ENCODE measurements at regions not wholly inside any gene's neighbourhood (a gene's known extent, or its start where the extent isn't known, plus 50 kb on each side); places are given as distances from the start of the nearest gene placed in this dataset.

DNA sequence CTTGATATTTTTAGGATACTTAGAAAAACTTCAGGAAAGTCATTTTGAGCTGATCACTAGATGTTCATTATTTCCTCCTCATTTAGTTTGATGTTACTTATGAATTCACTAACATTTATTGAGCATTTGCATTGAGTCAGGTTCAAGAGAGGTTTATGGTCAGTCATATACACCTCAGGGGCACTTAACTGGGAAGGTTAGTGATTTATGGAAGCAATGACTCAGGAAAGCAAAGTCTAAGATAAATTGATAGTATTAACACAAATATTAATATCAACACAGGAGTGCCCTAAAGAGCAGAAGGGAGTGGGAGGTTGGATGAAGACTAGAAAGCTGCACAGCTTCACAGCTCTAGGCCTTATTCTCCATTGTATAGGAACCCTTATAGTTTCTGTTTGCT lies 177.0 kb upstream of the TNFAIP3 start:
- Histone ChIP-seq H3K27ac (replicated peaks) (no peak overlapping the region), H3K27me3 (ENCODE audit: insufficient read depth, poor library complexity, severe bottlenecking) (no peaks in the 10 kb centered on the region), H3K4me3 (replicated peaks; ENCODE audit: insufficient read depth, low read length) (no peak overlapping the region)
- TF ChIP-seq SPI1 (IDR thresholded peaks at IDR 0.05; ENCODE audit: borderline replicate concordance, low read depth) (no peak), GABPA (IDR thresholded peaks at IDR 0.05; ENCODE audit: low read depth) (no peak), POLR2AphosphoS5 (IDR thresholded peaks at IDR 0.05; ENCODE audit: low read depth) (no peak)
- TF ChIP-seq, protein P1, sequence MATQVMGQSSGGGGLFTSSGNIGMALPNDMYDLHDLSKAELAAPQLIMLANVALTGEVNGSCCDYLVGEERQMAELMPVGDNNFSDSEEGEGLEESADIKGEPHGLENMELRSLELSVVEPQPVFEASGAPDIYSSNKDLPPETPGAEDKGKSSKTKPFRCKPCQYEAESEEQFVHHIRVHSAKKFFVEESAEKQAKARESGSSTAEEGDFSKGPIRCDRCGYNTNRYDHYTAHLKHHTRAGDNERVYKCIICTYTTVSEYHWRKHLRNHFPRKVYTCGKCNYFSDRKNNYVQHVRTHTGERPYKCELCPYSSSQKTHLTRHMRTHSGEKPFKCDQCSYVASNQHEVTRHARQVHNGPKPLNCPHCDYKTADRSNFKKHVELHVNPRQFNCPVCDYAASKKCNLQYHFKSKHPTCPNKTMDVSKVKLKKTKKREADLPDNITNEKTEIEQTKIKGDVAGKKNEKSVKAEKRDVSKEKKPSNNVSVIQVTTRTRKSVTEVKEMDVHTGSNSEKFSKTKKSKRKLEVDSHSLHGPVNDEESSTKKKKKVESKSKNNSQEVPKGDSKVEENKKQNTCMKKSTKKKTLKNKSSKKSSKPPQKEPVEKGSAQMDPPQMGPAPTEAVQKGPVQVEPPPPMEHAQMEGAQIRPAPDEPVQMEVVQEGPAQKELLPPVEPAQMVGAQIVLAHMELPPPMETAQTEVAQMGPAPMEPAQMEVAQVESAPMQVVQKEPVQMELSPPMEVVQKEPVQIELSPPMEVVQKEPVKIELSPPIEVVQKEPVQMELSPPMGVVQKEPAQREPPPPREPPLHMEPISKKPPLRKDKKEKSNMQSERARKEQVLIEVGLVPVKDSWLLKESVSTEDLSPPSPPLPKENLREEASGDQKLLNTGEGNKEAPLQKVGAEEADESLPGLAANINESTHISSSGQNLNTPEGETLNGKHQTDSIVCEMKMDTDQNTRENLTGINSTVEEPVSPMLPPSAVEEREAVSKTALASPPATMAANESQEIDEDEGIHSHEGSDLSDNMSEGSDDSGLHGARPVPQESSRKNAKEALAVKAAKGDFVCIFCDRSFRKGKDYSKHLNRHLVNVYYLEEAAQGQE (IDR thresholded peaks at IDR 0.05; ENCODE audit: insufficient replicate concordance, low read depth): no peak
- TF ChIP-seq, protein P2, sequence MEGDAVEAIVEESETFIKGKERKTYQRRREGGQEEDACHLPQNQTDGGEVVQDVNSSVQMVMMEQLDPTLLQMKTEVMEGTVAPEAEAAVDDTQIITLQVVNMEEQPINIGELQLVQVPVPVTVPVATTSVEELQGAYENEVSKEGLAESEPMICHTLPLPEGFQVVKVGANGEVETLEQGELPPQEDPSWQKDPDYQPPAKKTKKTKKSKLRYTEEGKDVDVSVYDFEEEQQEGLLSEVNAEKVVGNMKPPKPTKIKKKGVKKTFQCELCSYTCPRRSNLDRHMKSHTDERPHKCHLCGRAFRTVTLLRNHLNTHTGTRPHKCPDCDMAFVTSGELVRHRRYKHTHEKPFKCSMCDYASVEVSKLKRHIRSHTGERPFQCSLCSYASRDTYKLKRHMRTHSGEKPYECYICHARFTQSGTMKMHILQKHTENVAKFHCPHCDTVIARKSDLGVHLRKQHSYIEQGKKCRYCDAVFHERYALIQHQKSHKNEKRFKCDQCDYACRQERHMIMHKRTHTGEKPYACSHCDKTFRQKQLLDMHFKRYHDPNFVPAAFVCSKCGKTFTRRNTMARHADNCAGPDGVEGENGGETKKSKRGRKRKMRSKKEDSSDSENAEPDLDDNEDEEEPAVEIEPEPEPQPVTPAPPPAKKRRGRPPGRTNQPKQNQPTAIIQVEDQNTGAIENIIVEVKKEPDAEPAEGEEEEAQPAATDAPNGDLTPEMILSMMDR (IDR thresholded peaks at IDR 0.05; ENCODE audit: insufficient read depth, low read length): no peak
- DNase-seq (ENCODE audit: low read depth in 1 of 2, low spot score in 1 of 2): no peak

DNA sequence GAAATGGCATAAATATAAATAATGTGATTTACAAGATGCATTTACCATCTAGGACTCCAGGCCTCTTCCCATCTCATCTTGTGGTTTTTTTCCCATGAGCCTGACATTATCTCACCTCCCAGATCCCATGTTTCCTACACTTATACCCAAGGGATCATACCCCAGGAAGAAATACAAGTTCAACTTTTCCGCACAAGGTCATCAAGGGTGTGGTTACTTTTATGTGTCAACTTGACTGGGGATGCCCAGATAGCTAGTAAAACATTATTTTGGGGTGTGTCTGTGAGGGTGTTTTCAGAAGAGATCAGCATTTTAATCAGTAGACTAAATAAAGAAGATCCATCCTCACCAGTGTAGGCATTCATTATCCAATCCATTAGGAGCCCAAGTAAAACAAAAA lies 176.3 kb upstream of the TNFAIP3 start:
- no peak overlapping the region for H3K27ac ChIP-seq (replicated peaks)

DNA sequence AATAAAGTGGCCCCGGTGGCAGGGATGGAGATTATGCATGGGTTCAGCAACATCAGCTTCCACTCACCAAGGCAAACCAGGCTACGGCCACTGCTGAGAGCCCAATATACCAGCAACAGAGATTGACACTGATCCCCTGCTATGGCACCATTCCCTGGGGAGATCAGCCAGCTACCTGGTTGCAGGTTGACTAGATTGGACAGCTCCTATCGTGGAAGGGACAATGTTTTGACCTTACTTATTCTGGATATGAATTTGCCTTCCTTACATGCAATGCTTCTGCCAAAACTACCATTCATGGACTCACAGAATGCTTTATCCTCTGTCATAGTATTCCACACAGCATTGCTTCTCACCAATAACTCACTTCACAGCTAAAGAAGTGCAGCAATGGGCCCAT lies 174.8 kb upstream of the TNFAIP3 start:
- H3K4me3 ChIP-seq (replicated peaks; ENCODE audit: insufficient read depth, low read length): no peak overlapping the region
- H3K27me3 ChIP-seq (ENCODE audit: insufficient read depth, poor library complexity, severe bottlenecking): no peaks in the 10 kb centered on the region
- no peak for DNase-seq (ENCODE audit: low read depth in 1 of 2, low spot score in 1 of 2)
- no peak overlapping the region for H3K27ac ChIP-seq (replicated peaks)
- TF ChIP-seq GABPA (IDR thresholded peaks at IDR 0.05; ENCODE audit: low read depth): no peak
- TF ChIP-seq POLR2AphosphoS5 (IDR thresholded peaks at IDR 0.05; ENCODE audit: low read depth): no peak
- no peak for TF ChIP-seq SPI1 (IDR thresholded peaks at IDR 0.05; ENCODE audit: borderline replicate concordance, low read depth)
- TF ChIP-seq, protein P1 (IDR thresholded peaks at IDR 0.05; ENCODE audit: insufficient replicate concordance, low read depth): no peak
- TF ChIP-seq, protein P2 (IDR thresholded peaks at IDR 0.05; ENCODE audit: insufficient read depth, low read length): no peak

More for the DNA sequence above, 176.3 kb upstream of the TNFAIP3 start:
- Histone ChIP-seq H3K27me3 (ENCODE audit: insufficient read depth, poor library complexity, severe bottlenecking) (no peaks in the 10 kb centered on the region), H3K4me3 (replicated peaks; ENCODE audit: insufficient read depth, low read length) (no peak overlapping the region)
- DNase-seq (ENCODE audit: low read depth in 1 of 2, low spot score in 1 of 2): no peak
- TF ChIP-seq SPI1 (IDR thresholded peaks at IDR 0.05; ENCODE audit: borderline replicate concordance, low read depth): no peak
- TF ChIP-seq GABPA (IDR thresholded peaks at IDR 0.05; ENCODE audit: low read depth): no peak
- TF ChIP-seq POLR2AphosphoS5 (IDR thresholded peaks at IDR 0.05; ENCODE audit: low read depth): no peak
- TF ChIP-seq, protein P2 (IDR thresholded peaks at IDR 0.05; ENCODE audit: insufficient read depth, low read length): no peak

DNA sequence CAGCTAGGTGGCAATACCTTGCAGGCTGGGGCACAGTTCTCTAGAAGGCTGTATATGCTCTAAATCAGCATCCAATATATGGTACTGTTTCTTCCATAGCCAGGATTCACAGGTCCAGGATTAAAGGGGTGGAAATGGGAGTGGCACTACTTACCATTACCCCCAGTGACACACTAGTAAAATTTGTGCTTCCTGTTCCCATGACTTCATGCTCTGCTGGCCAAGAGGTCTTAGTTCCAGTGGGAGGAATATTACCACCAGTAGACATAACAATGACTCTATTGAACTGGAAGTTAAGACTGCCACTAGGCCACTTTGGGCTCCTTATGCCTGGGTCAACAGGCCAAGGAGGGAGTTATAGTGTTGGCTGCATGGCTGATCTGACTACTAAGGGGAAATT lies 174.3 kb upstream of the TNFAIP3 start:
- Histone ChIP-seq H3K27ac (replicated peaks) (no peak overlapping the region), H3K27me3 (ENCODE audit: insufficient read depth, poor library complexity, severe bottlenecking) (no peaks in the 10 kb centered on the region), H3K4me3 (replicated peaks; ENCODE audit: insufficient read depth, low read length) (no peak overlapping the region)
- no peak for DNase-seq (ENCODE audit: low read depth in 1 of 2, low spot score in 1 of 2)
- TF ChIP-seq POLR2AphosphoS5 (IDR thresholded peaks at IDR 0.05; ENCODE audit: low read depth) (no peak), GABPA (IDR thresholded peaks at IDR 0.05; ENCODE audit: low read depth) (no peak), SPI1 (IDR thresholded peaks at IDR 0.05; ENCODE audit: borderline replicate concordance, low read depth) (no peak)
- TF ChIP-seq, protein P1 (IDR thresholded peaks at IDR 0.05; ENCODE audit: insufficient replicate concordance, low read depth): no peak
- TF ChIP-seq, protein P2 (IDR thresholded peaks at IDR 0.05; ENCODE audit: insufficient read depth, low read length): no peak

Data from HL-60 (cell line).